ENCODE measurements at regions not wholly inside any gene's neighbourhood (a gene's known extent, or its start where the extent isn't known, plus 50 kb on each side); places are given as distances from the start of the nearest gene placed in this dataset.

DNA sequence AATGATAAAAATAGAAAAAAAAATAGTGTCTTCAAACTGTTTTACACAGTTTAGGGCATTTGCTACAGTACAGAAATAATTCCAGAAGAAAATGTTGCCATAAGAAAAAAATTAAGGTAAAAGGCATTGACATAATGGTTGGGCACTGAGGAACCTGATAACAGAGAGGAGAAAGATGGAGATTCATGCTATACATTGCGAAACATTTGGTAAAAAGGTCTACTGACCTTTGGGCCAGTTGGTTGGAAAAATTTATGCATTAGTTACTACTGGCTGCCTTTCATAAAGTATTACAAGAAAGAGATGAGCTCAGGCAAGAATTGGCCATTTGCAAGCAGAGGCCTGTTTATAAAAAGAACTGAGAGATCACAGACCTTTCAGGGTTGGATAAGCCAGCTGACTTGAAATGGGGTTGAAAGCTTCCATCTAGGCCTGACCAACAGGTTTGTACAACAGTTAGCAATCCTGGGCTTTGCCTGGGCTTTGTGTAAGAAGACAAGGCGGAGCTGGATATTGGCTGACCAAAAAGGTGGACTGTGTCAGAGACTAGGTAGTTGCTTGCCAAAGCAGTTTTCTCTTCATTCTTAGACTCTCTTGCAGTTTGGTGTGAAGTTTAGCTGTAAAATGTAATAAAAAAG lies 166.6 kb upstream of the MCTP2 start (continued):
- TF ChIP-seq ZNF280B (CRISPR knock-in tag; IDR thresholded peaks at IDR 0.05) (no peak), TEAD1 (CRISPR knock-in tag; IDR thresholded peaks at IDR 0.05) (no peak), CHCHD3 (CRISPR knock-in tag; IDR thresholded peaks at IDR 0.05) (no peak), ATF7 (IDR thresholded peaks at IDR 0.05) (no peak), SNRNP70 (optimal IDR thresholded peaks at IDR 0.05; ENCODE audit: low read depth, low read length) (no peak)

GRCh38 chr15:94061041-94061440 lies 170.3 kb upstream of the MCTP2 start:
- no TSS peak for BruUV-seq (replicated peaks)
- Histone ChIP-seq H3K9ac (ENCODE audit: insufficient read depth in 1 of 2, low read depth in 2 of 2, low read length in 2 of 2) (no peak overlapping the region), H3K9me1 (ENCODE audit: control insufficient read depth, insufficient read depth, low read length) (no peaks in the 10 kb centered on the region), H3K27ac (ENCODE audit: extremely low read depth, low read depth, low read length) (no peak overlapping the region), H3K27me3 (ENCODE audit: control insufficient read depth in 2 of 2, insufficient read depth in 2 of 2, low read length in 2 of 2) (no peaks in the 10 kb centered on the region), H2AFZ (ENCODE audit: low read depth, low read length) (no peak overlapping the region), H3K4me1 (replicated peaks in 1 of 2; ENCODE audit: control insufficient read depth in 2 of 2, insufficient read depth in 2 of 2, low read length in 2 of 2) (no peaks in the 10 kb centered on the region), H3K36me3 (ENCODE audit: control insufficient read depth, insufficient read depth, low read length) (no peaks in the 10 kb centered on the region), H3K79me2 (ENCODE audit: control insufficient read depth, insufficient read depth, low read length) (no peaks in the 10 kb centered on the region), H3K4me3 (no peak overlapping the region), H3K4me2 (ENCODE audit: insufficient read depth, low read length) (no peak overlapping the region), H4K20me1 (replicated peaks; ENCODE audit: control insufficient read depth, insufficient read depth, low read length) (no peaks in the 10 kb centered on the region), H3K9me3 (replicated peaks; ENCODE audit: control insufficient read depth, insufficient read depth, low read depth, low read length) (no peaks in the 10 kb centered on the region; the same call in 1 of the 2 replicates)
- FAIRE-seq, result no peak
- WGBS (ENCODE audit: insufficient coverage, low coverage, missing lambda C conversion rate), result 0% methylated on average over 3 of the region's 3 CpGs
- intact Hi-C loops (cut with micrococcal nuclease) (no loop called here), in situ Hi-C loops (cut with MboI) (no loop called here)
- ChIA-PET POLR2A (no interaction called here), CTCF (ENCODE audit: low intra/inter-chr PET ratio) (no interaction called here)
- no peak for ATAC-seq
- no peak for DNase-seq (ENCODE audit: extremely low read depth in 1 of 4, low spot score in 3 of 4)
- TF ChIP-seq CGGBP1 (CRISPR knock-in tag; IDR thresholded peaks at IDR 0.05), result no peak
- no peak for TF ChIP-seq CBX3 (IDR thresholded peaks at IDR 0.05; ENCODE audit: borderline replicate concordance in 1 of 2, low read length in 2 of 2)
- no peak for TF ChIP-seq ZFP36 (IDR thresholded peaks at IDR 0.05; ENCODE audit: low read depth, low read length, partially characterized antibody)
- TF ChIP-seq MCM2 (IDR thresholded peaks at IDR 0.05; ENCODE audit: low read depth), result no peak
- no peak for TF ChIP-seq MEF2D (tag; conservative IDR thresholded peaks at IDR 0.05; ENCODE audit: low read depth)
- no peak for TF ChIP-seq RB1 (IDR thresholded peaks at IDR 0.05; ENCODE audit: low read depth)
- TF ChIP-seq FOSL1 (tag; conservative IDR thresholded peaks at IDR 0.05), result no peak
- no peak for TF ChIP-seq NELFE (IDR thresholded peaks at IDR 0.05; ENCODE audit: insufficient read depth, insufficient read length)

Measured in K562 (cell line).